GM10266 (cell line): ENCODE measurements at regions not wholly inside any gene's neighbourhood (a gene's known extent, or its start where the extent isn't known, plus 50 kb on each side); places are given as distances from the start of the nearest gene placed in this dataset.

Experiments
- DNase-seq: peaks from one replicate; pipeline ENCODE4 v3.0.0; 2012; ENCODE audit errors: extremely low spot score
- TF ChIP-seq, protein P1 (sequence below): IDR thresholded peaks from 2 replicates; pipeline ENCODE4 v1.5.1; 2012; ENCODE audit warnings: mild to moderate bottlenecking, low read depth; ENCODE audit not compliant: control insufficient read depth, insufficient read depth; ENCODE audit errors: missing control alignments

DNA sequence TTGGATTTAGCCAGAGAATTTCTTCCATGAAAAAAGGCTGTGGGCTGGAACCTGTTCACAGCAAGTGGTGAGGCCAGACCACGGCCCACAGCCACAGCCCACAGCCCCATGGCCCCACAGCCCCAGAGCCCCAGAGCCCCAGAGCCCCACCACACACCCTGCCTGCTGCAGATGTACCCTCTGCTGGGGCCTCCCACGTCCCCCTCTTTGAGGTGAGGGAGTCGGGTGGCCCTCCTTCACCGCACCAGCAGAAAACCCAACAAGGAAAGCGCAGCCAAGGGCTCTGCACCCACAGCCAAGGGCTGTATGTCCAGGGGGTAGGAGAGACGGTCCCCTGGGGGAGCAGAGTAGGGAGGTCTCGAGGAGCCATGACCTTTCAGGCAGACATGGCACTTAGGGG is 327.5 kb upstream of the DIO3 start:
- DNase-seq: no peak
- TF ChIP-seq, protein P1, sequence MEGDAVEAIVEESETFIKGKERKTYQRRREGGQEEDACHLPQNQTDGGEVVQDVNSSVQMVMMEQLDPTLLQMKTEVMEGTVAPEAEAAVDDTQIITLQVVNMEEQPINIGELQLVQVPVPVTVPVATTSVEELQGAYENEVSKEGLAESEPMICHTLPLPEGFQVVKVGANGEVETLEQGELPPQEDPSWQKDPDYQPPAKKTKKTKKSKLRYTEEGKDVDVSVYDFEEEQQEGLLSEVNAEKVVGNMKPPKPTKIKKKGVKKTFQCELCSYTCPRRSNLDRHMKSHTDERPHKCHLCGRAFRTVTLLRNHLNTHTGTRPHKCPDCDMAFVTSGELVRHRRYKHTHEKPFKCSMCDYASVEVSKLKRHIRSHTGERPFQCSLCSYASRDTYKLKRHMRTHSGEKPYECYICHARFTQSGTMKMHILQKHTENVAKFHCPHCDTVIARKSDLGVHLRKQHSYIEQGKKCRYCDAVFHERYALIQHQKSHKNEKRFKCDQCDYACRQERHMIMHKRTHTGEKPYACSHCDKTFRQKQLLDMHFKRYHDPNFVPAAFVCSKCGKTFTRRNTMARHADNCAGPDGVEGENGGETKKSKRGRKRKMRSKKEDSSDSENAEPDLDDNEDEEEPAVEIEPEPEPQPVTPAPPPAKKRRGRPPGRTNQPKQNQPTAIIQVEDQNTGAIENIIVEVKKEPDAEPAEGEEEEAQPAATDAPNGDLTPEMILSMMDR: no peak

DNA sequence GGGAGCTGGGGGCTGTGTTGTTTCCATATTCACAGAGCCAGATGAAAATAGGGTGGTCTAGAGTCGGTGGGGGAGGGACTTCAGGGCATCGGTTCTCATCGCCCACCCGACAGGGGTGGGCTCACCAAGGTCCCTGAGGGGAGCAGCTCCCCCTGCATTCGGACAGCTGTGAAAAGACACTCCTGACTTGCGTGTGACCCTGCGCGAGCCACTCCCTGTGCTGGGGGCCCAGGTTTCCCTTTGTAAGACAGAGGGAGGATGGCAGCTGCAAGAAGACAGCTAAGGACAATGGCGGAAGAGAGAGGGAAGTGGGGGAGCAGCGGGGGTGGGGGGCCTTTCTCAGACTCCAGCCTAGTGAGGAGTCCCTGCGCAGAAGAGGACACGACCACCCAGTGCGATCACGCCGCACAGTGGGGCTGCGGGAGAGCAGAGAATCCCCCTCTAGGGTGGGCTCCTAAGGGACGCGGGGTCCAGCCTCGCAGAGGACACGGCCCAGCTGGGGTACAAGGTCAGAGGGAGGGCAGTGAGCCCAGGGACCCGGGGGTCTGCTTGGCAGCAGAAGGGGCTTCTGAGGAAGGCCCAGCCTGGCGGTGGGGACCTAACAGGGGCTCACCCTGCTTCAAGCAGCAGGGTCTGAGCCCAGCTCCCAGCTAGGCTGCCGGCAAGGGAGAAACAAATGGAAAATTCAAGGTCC is 326.9 kb upstream of the DIO3 start:
- no peak for DNase-seq
- TF ChIP-seq, protein P1: no peak

DNA sequence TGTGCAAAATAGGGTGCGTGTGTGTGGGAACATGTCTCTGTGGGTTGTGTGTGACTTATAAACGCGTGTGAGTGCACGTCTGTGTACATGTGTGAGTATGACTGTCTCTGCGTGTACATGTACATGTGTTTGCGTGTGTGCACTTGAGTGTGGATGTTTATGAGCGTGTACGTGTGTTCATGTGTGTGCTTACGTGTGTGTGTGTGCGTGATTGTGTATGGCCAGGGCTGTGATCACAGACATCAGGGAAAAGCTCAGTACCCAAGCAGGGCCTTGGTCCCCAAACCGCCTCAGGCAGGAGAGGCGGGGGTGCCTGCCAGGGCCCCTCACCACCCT is 326.3 kb upstream of the DIO3 start:
- no peak for DNase-seq
- TF ChIP-seq, protein P1: no peak

DNA sequence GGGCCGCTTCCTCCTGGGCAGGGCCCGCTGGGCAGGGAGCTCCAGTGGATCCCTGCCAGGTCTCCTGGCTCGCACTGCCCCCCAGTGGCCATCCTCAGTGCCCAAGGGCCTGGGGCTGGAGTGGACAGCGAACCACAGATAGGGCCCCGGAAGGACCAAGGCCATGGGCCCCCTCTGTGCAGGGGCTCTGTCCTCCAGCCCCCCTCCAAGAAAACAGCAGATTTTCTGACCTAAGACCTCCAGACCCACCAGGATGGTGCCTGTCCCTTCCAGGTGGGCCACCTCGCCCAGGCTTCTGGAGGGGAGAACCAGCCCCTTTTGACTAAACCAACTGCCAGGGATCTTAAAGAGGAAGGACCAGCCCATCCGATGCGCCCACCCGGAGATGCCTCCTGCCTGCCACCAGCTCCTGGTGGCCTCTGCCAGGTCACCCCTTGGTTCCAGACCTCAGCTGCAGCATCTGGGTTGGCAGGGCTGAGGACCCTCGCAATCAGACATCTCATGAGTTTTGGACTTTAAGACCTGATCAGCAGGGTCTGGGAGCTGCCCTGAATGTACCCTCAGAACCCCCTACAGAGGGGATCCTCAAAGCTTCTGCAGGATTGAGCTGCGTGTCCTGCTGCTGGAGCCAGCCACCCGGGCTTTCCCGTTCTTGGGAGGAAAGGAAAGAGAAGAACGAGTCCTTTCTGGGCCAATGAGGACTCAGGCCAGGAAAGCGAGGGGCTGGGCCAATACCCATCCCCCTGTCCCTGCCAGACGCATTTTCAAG is 325.8 kb upstream of the DIO3 start:
- TF ChIP-seq, protein P1: peak; percentile 59
- DNase-seq: peak; percentile 56

DNA sequence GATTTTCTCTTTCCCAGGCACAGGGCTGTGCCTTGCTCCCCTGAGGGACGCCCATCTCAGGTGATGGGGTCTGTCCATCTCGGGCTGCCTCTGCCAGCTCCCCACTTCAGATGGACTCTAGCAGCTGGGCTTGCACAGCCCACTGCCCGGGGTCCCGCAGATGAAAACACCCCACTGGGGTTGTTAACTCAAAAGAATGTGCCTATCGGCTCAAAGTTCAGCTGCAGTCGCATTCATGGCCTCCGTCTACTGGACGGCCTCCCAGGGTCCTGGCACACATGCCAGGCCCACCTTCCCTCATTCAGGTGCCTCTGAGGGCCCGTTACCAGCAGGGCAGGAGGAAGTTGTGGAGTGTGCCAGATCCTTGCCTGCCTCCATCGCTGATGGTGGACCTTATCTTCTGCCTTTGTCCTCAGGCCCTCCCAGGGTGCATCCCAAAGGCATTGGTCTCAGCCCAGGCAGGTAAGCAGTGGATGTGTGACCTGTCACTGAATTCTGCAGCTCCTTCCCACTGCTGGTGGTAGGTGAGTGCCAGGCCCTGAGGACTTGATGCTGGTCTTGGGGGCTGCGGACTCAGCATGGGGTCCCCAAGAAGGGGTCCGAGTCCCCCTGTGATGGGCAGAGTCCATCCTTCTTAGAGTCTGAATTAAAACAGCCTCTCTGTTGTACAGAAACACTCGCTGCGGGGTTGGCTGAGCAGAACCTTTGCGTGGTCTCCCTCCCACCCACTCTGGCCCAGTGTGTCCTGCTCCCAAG is 324.6 kb upstream of the DIO3 start:
- no peak for DNase-seq
- TF ChIP-seq, protein P1: no peak

DNA sequence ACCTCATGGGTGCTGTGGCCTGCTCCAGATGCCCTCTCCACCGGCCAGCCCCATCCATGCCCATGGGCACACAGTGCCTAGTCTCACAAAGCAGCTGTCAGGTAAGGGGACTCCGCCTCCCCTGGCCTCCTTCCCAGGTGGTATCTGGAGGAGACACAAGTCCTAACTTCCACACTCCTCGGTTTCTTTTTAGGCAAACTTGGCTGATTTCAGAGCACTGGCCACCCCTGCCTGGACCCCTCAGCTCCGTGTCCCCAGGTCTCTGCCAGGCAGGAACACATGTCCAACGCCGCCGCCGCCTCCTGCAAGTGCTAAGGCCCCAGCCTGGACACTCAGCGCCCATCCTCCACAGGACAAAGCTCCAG is 324.1 kb upstream of the DIO3 start:
- TF ChIP-seq, protein P1: no peak
- no peak for DNase-seq
